RPMI8226 (cell line): ENCODE measurements at regions not wholly inside any gene's neighbourhood (a gene's known extent, or its start where the extent isn't known, plus 50 kb on each side); places are given as distances from the start of the nearest gene placed in this dataset.
A peak's percentile ranks its signal among the peaks of the same experiment; 100 is the strongest.

Experiments used
- DNase-seq: peaks from one replicate; pipeline ENCODE4 v3.0.0-alpha.2; 2015

DNA sequence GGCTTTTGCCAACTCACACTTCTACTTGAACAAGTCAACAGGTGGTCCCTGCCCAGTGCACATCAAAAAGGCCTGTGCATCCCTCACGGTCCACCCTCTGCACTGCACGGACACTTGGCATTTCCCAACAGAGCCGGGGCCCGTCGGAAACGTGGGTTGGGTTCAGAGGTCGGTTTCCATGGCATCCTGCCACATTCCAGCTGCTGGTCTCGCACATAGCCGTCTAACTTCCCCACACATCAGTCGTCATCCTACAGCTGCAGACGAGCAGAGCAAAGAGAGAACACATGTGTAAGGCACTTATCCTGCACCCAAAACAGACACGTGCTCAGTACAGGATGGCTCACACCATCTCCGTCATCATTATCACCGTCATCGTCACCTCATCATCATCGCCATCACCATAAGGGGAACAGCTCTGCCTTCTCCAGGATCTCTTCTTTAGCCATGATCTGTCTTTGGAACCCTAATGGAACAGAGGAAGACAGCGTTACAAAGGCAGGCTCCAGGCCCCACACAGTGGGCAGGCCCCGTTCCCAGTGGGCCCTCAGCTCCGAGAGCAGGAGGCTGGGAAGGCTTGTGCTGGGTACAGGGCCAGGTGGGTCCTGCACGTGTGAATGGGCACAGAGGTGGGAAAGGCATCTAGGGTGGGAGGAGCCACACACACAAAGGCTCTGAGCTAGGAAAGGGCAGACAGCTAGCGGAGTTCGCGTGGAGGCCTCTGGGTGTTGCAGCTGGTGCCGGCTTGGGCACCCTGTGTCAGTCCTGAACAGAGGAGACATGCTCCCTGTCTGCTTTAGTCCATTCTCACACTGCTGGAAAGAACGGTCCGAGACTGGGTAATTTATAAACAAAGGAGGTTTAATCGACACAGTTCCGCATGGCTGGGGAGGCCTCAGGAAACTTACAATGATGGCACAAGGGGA lies 170.8 kb upstream of the SOX1 start:
- DNase-seq, result no peak

DNA sequence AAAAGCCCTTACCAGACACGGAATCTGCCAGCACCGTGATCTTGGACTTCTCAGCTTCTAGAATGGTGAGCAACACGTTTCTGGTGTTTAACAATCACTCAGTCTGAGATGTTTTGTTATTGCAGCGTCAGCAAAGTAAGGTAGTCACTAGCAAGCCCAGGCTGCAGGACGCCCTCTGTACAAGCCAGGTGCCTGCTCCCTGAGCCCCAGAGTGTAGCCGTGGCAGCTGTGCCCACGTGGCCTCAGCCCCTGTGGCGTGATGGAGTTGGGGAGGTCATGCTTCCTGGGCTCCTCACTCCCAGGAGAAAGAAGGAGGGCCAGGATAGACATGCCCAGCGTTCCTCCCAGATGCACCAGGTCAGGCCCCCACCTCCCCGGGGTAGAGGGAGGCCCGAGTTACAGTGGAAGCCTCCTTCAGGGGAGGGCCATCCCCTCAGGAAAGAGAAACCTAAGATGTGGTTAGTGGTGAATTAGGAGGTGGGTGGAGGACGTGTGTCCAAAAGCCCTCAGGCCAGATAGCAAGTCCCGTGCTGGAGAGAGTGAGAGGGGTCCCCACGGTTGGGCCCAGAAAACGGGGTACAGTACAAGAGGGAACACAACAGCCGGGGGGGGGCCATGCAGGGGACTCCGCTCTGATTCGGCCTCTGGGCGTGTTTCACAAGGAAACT lies 169.6 kb upstream of the SOX1 start:
- peak; percentile 27 for DNase-seq

DNA sequence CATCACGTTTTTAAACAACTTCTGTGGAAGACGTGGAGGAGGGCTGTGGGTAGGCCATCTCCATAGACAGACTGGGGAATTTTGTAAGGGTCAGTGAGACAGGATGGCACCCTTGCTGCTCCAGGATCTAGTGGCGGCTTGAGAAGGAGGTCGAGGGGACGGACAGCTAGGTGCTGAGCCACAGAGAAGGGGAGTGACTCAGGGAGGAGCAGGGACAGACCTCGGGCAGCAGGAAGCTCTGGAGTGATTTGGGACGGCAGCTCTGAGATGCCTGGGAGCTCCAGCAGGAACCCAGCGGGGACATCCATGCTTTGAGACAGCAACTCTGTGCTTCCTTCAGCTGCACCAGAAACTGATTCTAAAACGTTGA lies 169.1 kb upstream of the SOX1 start:
- DNase-seq, result no peak

DNA sequence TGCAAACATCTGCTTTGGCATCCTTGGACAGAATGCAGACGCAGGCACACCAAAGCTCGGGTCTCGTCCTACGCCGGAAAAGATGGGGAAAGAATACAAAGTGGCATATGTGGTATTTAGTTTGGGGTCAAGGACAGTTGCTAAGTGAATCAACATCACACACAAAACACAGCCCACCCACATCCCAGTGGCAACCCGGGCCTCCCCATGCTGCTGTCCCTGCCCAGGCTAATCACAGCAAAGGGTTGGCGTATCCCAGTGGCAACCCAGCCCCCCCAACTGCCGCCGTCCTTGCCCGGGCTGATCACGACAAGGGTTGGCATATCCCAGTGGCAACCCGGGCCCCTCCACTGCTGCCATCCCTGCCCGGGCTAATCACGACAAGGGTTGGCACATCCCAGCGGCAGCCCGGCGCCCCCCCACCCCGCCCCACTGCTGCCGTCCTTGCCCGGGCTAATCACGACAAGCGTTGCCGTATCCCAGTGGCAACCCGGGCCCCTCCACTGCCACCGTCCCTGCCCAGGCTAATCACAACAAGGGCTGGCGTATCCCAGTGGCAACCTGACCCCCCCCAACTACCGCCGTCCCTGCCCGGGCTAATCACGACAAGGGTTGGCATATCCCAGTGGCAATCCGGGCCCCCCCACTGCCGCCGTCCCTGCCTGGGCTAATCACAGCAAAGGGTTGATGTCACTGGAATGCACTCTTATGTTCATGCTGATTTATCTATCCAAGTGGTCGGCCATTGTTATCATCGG lies 167.8 kb upstream of the SOX1 start:
- DNase-seq, result no peak

DNA sequence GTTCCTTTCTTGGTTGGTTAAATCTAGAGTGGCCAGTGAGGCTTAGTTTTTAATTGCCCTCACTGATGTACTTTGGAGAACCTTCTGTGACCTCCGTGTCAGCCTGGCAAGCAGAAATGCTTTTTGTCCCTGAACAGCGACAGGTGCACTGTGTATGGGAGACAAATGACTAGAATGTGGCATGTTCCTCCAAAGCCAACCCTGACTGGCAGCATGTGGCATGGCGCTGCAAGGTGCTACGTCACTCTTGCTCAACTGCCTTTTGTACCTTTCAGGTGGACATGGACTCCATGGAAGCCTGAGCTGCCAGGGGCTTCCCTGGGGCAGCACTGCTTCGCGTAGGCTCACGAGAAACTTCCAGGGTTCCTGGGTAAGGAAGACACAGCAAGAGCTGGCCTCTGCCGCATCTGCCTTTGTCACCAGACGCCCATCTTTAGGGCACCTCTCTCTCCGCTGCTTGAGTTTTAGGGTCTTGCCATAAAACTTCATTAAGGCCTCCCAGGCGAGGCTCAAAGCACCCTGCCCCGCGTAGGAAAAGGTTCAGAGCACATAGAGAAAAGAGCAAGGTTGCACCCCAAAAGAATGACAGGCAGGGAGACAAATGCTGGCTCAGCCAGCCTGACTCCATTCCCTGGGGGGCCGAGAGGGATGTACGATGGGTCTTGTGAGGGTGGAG lies 167.1 kb upstream of the SOX1 start:
- DNase-seq, result no peak

DNA sequence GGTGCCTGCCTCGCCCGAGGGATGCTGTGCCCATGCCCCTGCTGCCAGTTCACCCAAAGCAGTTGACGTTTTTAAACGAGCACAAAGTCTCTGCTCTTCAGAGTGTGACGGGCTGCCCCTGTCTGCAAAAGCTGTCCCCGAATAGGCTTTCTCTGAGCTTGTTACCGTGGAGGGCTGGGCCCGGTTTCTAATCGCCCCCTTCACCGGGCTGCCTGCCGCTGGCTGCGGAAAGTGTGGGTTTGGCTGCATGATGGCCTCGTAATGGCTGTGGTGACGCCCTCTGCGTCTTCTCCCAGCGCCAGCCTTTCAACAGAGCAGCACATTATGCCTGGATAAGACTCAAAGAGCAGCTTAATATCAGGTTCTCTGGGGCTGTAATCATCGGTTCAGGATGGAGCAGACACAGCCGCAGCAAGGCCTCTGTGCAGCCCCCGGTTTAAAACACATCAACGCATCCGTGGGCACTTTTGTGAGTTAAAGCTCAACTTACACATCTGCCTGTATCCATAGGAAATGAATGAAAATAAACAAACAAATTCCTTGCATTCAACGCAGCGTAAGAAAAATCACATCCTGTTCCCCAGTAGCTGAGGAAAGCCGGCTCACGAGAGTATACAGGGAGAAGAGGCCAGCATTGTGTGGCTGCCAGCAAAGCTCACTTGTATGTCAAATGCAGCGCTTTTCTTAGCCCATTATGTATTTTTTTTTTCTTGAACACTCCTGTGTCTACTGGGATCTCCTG lies 166.4 kb upstream of the SOX1 start:
- no peak for DNase-seq

DNA sequence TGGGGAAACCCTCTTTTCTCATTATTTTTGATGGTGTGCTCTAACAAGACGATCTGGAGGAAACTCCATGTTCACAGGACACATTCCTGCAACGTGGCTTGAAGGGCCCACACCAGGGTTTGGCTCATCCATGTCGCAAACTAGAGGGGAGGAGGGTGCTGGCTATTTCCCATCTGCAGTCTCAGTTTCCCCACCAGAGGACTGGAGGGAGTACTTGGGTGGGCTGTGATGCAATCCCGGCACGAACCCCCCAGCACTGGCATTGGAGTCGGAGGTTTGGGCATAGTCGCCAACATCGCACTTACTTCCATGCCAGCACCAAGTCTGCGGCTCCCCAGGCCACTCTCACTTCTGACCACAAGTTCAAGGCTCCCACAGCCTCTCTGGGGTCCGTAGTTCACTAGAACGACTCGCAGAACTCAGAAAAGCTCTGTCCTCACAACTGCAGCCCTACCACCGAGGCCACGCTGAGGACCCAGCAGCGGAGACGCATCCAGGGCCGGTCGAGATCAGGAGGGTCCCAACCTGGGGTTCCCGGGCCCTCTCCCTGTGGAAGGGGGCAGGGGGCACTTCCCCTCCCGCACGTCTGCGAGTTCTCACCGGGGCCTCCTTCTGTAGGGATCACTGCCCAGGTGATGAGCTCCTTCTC lies 165.6 kb upstream of the SOX1 start:
- no peak for DNase-seq

DNA sequence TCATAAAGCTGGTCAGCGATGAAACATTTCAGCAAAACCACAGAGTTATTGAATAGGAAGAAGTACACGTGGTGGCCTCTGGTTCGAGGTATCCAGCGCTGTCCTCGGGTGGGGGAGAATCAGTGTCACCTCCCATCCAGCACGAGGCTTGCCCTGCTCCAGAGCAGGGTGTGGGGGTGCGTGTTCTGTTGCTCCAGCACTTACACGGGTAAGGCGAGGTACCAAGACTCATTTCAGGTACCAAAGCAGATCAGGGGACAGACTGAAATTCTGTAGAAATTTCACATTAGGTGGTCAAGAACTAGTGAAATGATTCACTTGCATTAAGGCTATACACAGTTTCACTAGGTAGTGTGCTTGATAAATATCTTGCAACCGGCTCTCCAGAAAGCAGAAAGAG lies 164.2 kb upstream of the SOX1 start:
- DNase-seq, result no peak

DNA sequence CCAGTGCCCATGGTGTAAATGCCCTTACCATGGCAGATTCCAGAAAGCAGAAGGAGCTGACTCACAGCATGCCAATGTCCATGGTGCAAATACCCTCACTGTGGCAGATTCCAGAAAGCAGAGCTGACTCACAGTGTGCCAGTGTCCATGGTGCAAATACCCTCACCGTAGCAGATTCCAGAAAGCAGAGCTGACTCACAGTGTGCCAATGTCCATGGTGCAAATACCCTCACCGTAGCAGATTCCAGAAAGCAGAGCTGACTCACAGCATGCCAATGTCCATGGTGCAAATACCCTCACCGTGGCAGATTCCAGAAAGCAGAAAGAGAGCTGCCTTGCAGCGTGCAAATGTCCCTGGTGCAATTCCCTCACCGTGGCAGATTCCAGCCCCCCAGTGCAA lies 163.8 kb upstream of the SOX1 start:
- DNase-seq, result no peak

DNA sequence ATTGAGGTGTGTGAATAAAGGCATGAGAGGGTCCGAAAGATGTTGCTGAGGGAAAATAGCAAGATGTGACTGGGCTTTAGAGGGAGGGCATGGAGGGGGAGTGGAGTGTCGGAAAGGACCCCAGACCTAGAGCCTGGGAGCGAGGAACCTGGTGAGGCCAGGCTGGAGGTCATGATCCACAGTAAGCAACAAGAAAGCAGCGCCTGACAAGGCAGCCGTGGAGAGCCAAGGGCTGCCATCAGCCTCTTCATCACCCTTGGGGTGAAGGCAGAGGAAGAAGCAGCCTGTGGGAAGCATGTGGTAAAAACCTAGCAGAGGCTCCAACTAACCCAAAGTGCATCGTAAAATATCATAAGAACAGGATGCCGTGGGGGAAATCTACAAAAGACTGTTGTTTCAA lies 162.8 kb upstream of the SOX1 start:
- DNase-seq, result no peak

DNA sequence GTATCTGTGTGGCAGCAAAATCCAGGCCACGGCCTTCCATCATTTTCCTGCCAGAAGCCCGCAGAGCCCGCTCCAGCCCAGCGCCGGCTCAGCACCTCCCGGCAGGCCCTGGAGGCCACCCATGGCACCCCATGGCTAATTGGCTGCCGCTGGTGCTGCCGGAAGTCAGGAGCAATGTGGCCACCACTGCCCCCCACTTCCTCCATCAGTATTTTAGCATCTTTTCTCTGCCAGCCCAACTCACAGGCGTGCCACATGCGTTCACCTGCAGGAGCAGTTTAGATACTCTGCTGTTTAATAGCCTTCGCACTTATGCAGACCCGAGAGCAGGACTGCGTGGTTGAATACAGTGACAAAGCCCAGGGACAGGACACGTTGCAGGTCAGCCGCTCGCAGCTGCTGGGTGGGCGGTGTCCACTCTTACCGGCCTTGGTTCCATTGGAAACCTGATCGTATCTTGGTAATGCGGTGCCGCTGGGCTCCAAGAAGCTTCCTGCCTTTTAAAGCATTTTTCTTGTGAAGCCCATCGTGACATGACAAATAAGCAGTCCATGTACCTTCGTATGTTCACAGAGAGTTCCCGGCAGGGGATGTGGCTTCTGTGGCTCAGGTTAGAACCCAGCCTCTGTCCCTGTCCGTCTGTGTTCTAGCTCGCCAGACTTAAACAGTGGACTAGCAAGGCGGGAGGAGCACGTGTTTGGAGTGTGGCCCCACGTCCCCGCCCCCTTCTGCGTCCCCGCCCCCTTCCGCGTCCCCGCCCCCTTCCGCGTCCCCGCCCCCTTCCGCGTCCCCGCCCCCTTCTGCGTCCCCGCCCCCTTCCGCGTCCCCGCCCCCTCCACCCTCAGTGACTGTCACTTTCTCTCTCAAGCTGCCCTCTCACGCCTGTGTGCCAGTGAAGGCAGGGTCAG lies 162.0 kb upstream of the SOX1 start:
- no peak for DNase-seq

DNA sequence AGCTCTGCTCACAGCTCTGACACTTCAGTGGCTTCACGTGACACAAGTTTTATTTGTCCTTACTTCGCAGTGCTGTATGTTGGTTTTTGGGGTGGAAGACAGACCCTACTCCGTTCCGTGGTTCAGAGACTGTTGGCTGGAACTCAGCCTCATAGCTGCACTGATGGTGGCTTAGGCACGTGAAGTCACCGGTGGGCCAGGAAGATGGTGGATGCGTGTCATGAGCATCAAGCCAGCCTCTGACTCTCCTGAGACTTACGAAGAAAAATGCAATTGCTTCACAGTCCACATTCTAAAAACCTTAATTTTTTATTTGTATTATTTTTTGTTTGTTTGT lies 161.4 kb upstream of the SOX1 start:
- DNase-seq, result no peak

DNA sequence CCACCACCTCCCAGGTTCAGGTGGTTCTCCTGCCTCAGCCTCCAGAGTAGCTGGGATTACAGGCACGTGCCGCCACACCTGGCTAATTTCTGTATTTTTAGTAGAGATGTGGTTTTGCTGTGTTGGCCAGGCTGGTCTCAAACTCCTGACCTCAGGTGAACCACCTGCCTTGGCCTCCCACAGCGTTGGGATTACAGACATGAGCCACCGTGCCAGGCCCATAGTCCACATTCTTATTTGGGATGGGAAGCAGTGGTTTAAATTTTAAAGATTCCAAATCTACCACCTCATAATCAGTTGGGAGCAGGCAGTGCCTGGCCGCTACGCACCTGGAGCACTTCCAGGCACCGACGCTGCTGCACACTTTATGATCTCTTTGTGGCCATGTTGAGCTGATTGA lies 160.6 kb upstream of the SOX1 start:
- DNase-seq, result no peak

DNA sequence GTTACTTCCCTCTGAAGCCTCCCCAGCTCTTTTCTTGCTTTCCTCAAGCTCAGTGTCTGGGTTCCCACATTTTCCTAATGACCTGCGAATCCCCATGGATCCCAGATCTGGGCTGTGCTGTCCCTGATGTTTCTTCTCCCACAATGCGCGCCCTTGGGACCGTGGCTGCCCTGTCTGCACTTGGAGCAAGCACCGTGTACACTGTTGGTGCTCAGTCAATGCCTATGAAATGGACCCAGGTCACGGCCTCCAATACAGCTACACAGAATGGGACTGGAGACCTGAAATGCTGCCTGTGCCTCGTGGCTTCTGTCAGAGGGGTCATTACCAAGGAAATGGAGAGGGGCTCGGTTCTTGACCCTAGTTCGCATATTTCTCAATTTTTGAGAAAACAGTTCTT lies 160.1 kb upstream of the SOX1 start:
- DNase-seq, result no peak

DNA sequence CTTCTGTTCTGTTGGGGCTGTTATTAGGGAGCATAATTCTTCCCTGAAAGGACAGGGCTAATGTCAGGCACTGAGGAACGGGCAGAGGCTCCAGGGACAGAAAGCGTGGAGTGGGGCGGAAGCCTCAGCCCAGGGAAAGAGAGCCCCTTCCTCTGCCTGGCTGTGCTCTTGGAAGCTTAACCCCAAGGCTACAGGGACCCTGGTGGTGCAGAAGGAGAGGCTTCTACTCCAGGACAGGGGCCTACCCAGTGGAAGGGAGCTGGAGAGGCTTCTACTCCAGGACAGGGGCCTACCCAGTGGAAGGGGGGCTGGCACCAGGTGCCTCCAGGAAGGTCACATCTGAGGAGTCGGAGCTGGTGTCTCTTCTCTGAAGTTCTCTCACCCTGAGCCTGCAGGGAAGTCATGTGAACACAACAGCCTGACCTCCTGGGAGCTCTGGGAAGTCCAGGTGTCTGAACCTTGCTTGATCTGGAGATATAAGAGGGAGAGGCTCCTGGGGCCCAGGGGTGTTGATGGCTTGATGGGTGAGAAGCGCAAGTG lies 159.5 kb upstream of the SOX1 start:
- no peak for DNase-seq

DNA sequence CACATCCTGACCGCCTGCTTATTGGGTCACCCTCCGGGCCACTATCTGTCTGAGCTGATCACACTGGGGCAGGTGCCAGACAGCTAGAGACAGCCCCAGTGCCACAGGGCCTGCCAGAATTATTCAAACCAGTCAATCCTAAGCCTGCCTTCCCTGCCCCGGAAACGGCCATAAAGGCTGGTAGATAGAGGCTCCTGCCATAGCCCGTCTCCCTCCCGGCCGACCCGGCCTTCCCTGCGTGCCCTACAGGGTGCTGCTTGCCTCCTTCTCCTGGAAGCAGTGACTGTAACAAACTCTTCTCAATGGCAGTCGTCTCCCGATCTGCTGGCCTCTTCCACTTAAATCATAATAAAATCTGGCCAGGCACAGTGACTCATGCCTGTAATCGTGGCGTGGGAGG lies 158.6 kb upstream of the SOX1 start:
- DNase-seq, result no peak

DNA sequence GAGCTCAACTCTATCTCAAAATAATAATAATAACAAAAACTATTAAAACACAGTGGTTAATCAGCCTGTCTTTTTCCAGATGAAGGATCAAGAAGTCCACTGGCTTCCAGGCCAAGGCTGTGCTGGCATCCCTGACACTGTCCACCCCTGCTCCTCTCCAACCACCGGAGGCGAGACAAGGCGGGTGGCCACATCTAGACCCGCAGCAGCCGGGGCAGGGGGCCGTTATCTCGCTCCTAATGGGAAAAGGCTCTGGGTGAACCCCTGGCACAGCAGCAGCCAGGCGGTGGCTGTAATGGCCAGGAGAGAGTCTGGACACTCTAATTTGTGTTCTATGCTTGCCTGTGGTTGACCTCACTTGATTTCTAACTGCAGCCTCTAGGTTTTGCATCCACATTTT lies 158.0 kb upstream of the SOX1 start:
- DNase-seq, result no peak

DNA sequence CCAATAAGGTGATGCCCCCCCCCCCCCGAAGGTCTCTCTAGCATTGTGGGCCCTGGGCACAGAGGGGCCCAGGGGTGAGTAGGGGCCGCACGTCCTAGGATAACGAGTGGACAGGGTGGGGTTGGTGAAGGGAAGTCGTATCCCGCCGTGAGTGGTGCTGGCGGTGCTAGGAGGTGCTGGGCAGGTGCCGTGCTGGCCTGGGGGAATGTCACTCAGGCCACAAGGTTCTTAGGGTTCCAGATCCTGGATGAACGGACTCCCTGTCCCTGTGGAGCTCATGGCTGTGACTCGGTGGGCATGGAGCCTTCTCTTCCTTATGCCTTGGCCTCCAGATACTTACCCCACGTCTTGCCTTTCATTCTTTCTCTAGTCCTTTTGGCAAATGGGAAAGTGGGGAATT lies 157.4 kb upstream of the SOX1 start:
- no peak for DNase-seq

DNA sequence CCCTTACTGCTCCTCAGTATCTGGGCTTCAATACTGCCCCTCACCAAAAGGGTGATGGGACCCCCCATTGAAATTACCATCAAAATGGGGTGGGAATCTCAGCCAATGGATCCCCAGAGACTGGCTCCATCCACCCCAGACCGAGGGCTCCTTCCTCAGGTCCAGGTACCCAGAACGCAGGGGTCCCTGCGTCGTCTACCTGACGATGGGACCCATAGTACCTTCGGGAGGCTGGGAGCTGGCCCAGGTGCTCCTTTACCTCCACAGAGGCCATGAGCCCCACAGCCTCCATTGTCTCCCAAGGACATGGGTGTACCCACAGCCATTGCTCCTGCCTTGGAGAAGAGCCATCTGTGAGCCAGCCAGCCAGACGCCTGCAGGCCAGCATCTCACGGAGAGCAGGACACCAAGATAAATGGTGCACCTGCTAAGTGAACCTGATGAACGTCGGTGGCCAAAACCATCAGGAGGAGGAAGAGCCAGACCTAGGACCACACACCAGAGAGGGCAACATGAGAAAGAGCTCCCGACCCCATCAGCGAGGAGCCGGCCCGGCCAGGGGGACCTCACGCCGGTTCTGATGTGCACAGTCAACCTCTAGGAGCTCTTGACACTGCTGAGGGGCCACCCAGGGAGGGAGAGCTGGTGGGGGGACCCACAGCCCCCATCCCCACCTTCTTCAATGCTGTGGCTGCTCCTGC lies 156.8 kb upstream of the SOX1 start:
- DNase-seq, result no peak

DNA sequence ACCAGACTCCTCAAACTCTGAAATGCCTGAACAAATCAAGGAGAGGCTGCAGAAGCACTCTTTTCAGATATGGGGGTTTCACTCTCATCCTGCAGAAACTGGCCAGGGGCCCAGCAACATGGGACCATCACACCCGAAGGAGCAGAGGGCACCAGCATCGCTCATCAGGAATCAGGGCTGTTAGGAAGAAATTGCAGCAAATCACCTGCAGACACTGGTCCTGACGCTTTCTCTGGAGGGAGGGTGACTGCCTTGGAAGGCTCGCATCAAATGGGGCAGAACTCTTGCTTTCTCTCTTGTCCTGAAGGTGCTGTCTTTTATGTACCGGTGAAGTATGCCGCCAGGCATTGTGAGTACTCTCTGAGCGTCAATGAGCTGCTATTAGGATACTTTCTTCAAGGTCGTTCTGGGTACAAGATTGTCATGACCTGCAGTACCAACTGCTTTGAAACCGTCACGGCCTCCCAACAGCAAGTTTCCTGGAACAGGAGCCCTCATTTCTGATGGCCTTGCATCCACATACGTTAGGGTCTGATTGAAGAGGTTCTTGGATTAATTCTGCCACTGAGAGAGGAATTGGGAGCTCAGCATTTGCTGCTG lies 155.7 kb upstream of the SOX1 start:
- DNase-seq, result no peak
